ENCODE measurements at regions not wholly inside any gene's neighbourhood (a gene's known extent, or its start where the extent isn't known, plus 50 kb on each side); places are given as distances from the start of the nearest gene placed in this dataset.

- TF ChIP-seq, protein P1, sequence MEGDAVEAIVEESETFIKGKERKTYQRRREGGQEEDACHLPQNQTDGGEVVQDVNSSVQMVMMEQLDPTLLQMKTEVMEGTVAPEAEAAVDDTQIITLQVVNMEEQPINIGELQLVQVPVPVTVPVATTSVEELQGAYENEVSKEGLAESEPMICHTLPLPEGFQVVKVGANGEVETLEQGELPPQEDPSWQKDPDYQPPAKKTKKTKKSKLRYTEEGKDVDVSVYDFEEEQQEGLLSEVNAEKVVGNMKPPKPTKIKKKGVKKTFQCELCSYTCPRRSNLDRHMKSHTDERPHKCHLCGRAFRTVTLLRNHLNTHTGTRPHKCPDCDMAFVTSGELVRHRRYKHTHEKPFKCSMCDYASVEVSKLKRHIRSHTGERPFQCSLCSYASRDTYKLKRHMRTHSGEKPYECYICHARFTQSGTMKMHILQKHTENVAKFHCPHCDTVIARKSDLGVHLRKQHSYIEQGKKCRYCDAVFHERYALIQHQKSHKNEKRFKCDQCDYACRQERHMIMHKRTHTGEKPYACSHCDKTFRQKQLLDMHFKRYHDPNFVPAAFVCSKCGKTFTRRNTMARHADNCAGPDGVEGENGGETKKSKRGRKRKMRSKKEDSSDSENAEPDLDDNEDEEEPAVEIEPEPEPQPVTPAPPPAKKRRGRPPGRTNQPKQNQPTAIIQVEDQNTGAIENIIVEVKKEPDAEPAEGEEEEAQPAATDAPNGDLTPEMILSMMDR (IDR thresholded peaks at IDR 0.05) = no peak
- no peak for TF ChIP-seq POLR2A (IDR thresholded peaks at IDR 0.05)
Observed at GRCh38 chr7:25469669-25470068, 241.4 kb upstream of the NPVF start.
